Panc1 (cell line): ENCODE measurements at regions not wholly inside any gene's neighbourhood (a gene's known extent, or its start where the extent isn't known, plus 50 kb on each side); places are given as distances from the start of the nearest gene placed in this dataset.

ENCODE experiments used
- ATAC-seq: fragments of 200-7000 bp; cut with Tn5 transposase; 2 replicates; pipeline ENCODE4 v1.9.1; 2020; ENCODE audit warnings: mild to moderate bottlenecking, moderate library complexity
- BruUV-seq: library from RNA; stranded (reverse); fragments of 400-500 nt; replicated peaks from 2 replicates; lab custom pipeline; 2021; lab: Mats Ljungman, UMichigan
- CTCF ChIA-PET: fragments of 300-600 bp; sonication (Branson Sonifier 250); formaldehyde crosslinking; loops from one replicate; lab custom pipeline; 2022; ENCODE audit warnings: antibody characterized with exemption; lab: Charles Lee
- POLR2A ChIA-PET: fragments of 300-600 bp; sonication (Branson Sonifier 250); formaldehyde crosslinking; loops from one replicate; lab custom pipeline; 2022; ENCODE audit warnings: antibody characterized with exemption; lab: Charles Lee
- DNase-seq: peaks from one replicate; pipeline ENCODE4 v3.0.0-alpha.2; 2010; ENCODE audit warnings: low read depth, low spot score
- H3K27ac ChIP-seq: 2 replicates; pipeline ENCODE4 v1.5.1; 2011; ENCODE audit warnings: mild to moderate bottlenecking, low read length, inconsistent platforms
- H3K27me3 ChIP-seq: fragments of 200-500 bp; sonication (Bioruptor generic); 2 replicates; pipeline ENCODE4 v1.6.0; 2014; ENCODE audit warnings: low read length, inconsistent platforms; ENCODE audit not compliant: control insufficient read depth, insufficient read depth
- H3K36me3 ChIP-seq: fragments of 200-500 bp; sonication (Bioruptor generic); 2 replicates; pipeline ENCODE4 v1.5.1; 2014; ENCODE audit warnings: inconsistent platforms, mild to moderate bottlenecking, low read length, moderate library complexity; ENCODE audit not compliant: control insufficient read depth, insufficient read depth
- H3K4me1 ChIP-seq: 2 replicates; pipeline ENCODE4 v1.5.1; 2011; ENCODE audit warnings: inconsistent platforms, mild to moderate bottlenecking, low read length, moderate library complexity; ENCODE audit not compliant: control insufficient read depth, insufficient read depth
- H3K4me3 ChIP-seq, 2 experiments: 2 replicates each; pipeline ENCODE4 v1.5.1; 2011 to 2012; ENCODE audit warnings: low read depth in 2 of 2, low read length in 2 of 2, mild to moderate bottlenecking in 2 of 2, inconsistent platforms in 1 of 2, moderate library complexity in 1 of 2
- H3K9me3 ChIP-seq: fragments of 200-500 bp; sonication (Bioruptor generic); 2 replicates; pipeline ENCODE4 v1.5.1; 2014; ENCODE audit warnings: low read depth, mild to moderate bottlenecking, inconsistent platforms, low read length, moderate library complexity; ENCODE audit not compliant: control insufficient read depth, insufficient read depth
- POLR2AphosphoS5 ChIP-seq: IDR thresholded peaks from 2 replicates; pipeline ENCODE4 v1.6.1; 2012; ENCODE audit warnings: mild to moderate bottlenecking, low read depth, low read length, moderate library complexity
- REST ChIP-seq, 2 experiments: IDR thresholded peaks; 2 replicates each; pipeline ENCODE4 v1.6.1; 2011 to 2012; ENCODE audit warnings: low read depth in 2 of 2, control low read depth in 1 of 2, low read length in 1 of 2, mild to moderate bottlenecking in 1 of 2, moderate library complexity in 1 of 2; ENCODE audit not compliant: insufficient read depth in 1 of 2
- SIN3A ChIP-seq: IDR thresholded peaks from 2 replicates; pipeline ENCODE4 v1.6.1; 2012; ENCODE audit warnings: low read depth, mild to moderate bottlenecking, low read length, moderate library complexity, borderline replicate concordance; ENCODE audit not compliant: insufficient read depth
- TCF7L2 ChIP-seq: IDR thresholded peaks from 2 replicates; pipeline ENCODE4 v1.6.1; 2011; ENCODE audit warnings: mild to moderate bottlenecking, low read depth, low read length, inconsistent platforms
- in situ Hi-C: cut with HindIII; loops from 2 replicates; pipeline ENCODE4 v1.10.0; 2016; ENCODE audit warnings: low sequenced_read_pairs, low pct_unique_long_range_greater_than_20kb
- intact Hi-C: fragments of 100-400 bp; cut with micrococcal nuclease; formaldehyde crosslinking; loops from one replicate; pipeline ENCODE4 v1.10.0; 2022; ENCODE audit not compliant: unreplicated experiment
- TF ChIP-seq, protein P1 (sequence below): fragments of 450-650 bp; IDR thresholded peaks from 2 replicates; pipeline ENCODE4 v1.5.1; 2017; ENCODE audit warnings: mild to moderate bottlenecking

GRCh38 chr18:1680108-1680507 lies 775.4 kb downstream of the ADCYAP1 start:
- no peak for DNase-seq
- ATAC-seq: no peak
- no peaks in the 10 kb centered on the region for H3K27me3 ChIP-seq
- H3K9me3 ChIP-seq: no peaks in the 10 kb centered on the region
- H3K4me3 ChIP-seq: no peak overlapping the region
- no peaks in the 10 kb centered on the region for H3K36me3 ChIP-seq
- H3K4me1 ChIP-seq: no peaks in the 10 kb centered on the region
- in situ Hi-C loops: no loop called here
- TF ChIP-seq TCF7L2: no peak
- no peak for TF ChIP-seq SIN3A
- TF ChIP-seq REST (IDR thresholded peaks at IDR 0.05; ENCODE audit: insufficient read depth in 1 of 2, low read depth in 2 of 2, low read length in 1 of 2): no peak
- no peak for TF ChIP-seq POLR2AphosphoS5
- TF ChIP-seq, protein P1, sequence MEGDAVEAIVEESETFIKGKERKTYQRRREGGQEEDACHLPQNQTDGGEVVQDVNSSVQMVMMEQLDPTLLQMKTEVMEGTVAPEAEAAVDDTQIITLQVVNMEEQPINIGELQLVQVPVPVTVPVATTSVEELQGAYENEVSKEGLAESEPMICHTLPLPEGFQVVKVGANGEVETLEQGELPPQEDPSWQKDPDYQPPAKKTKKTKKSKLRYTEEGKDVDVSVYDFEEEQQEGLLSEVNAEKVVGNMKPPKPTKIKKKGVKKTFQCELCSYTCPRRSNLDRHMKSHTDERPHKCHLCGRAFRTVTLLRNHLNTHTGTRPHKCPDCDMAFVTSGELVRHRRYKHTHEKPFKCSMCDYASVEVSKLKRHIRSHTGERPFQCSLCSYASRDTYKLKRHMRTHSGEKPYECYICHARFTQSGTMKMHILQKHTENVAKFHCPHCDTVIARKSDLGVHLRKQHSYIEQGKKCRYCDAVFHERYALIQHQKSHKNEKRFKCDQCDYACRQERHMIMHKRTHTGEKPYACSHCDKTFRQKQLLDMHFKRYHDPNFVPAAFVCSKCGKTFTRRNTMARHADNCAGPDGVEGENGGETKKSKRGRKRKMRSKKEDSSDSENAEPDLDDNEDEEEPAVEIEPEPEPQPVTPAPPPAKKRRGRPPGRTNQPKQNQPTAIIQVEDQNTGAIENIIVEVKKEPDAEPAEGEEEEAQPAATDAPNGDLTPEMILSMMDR: no peak
- no TSS peak for BruUV-seq
- H3K27ac ChIP-seq: no peak overlapping the region
- intact Hi-C loops: no loop called here
- ChIA-PET POLR2A (no interaction called here), CTCF (no interaction called here)

GRCh38 chr18:1691863-1692262 lies 787.2 kb downstream of the ADCYAP1 start:
- in situ Hi-C loops (no loop called here), intact Hi-C loops (no loop called here)
- Histone ChIP-seq H3K36me3 (no peaks in the 10 kb centered on the region), H3K27me3 (no peaks in the 10 kb centered on the region), H3K4me3 (no peak overlapping the region), H3K4me1 (no peaks in the 10 kb centered on the region), H3K27ac (no peak overlapping the region), H3K9me3 (no peaks in the 10 kb centered on the region)
- CTCF ChIA-PET: no interaction called here
- BruUV-seq: no TSS peak
- DNase-seq: no peak
- no peak for ATAC-seq
- POLR2A ChIA-PET: no interaction called here
- TF ChIP-seq REST (IDR thresholded peaks at IDR 0.05; ENCODE audit: insufficient read depth in 1 of 2, low read depth in 2 of 2, low read length in 1 of 2) (no peak), POLR2AphosphoS5 (no peak), SIN3A (no peak), TCF7L2 (no peak)
- TF ChIP-seq, protein P1: no peak
